Esophagus squamous epithelium (tissue), 4 donors: ENCODE measurements at regions not wholly inside any gene's neighbourhood (a gene's known extent, or its start where the extent isn't known, plus 50 kb on each side); places are given as distances from the start of the nearest gene placed in this dataset.

ENCODE experiments used
- POLR2A ChIP-seq, 4 donors: fragments of 450-650 bp; IDR thresholded peaks; one replicate each; pipeline ENCODE4 v1.6.1; 2017; ENCODE audit warnings: antibody characterized with exemption in 4 of 4, mild to moderate bottlenecking in 4 of 4, moderate library complexity in 3 of 4
- TF ChIP-seq, protein P1 (sequence below), 6 experiments: fragments of 450-650 bp in 4 of 6; fragments of 200-600 bp in 2 of 6; sonication (generic) in 2 of 6; IDR thresholded peaks; one replicate each; pipeline ENCODE4 v1.5.1; 2016 to 2019; ENCODE audit warnings: antibody characterized with exemption in 6 of 6, mild to moderate bottlenecking in 4 of 6, moderate library complexity in 4 of 6

DNA sequence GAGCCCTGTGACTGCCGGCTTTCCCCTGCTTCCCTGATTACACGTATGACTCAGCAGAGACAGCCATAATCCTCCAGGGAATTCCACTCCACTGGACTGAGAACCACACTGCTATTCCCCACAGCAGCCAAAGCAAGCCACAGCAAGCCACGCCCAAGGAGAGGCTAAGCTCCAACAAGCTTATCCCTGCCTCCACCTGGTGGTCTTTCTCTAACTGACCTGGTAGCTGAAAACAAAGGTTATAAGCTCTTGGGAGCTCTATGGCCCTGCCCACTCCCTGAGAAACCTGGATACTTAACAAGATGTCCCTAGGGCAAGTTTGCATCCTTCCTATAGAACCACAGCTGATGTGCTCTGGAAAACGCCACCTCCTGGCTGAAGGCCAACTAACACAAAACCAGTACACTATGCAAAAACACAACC lies 613.7 kb upstream of the CDH18 start:
- TF ChIP-seq, protein P1, sequence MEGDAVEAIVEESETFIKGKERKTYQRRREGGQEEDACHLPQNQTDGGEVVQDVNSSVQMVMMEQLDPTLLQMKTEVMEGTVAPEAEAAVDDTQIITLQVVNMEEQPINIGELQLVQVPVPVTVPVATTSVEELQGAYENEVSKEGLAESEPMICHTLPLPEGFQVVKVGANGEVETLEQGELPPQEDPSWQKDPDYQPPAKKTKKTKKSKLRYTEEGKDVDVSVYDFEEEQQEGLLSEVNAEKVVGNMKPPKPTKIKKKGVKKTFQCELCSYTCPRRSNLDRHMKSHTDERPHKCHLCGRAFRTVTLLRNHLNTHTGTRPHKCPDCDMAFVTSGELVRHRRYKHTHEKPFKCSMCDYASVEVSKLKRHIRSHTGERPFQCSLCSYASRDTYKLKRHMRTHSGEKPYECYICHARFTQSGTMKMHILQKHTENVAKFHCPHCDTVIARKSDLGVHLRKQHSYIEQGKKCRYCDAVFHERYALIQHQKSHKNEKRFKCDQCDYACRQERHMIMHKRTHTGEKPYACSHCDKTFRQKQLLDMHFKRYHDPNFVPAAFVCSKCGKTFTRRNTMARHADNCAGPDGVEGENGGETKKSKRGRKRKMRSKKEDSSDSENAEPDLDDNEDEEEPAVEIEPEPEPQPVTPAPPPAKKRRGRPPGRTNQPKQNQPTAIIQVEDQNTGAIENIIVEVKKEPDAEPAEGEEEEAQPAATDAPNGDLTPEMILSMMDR (IDR thresholded peaks at IDR 0.05): no peak
- no peak for TF ChIP-seq POLR2A (IDR thresholded peaks at IDR 0.05)
